Myocyte (in vitro differentiated cells): ENCODE measurements at regions not wholly inside any gene's neighbourhood (a gene's known extent, or its start where the extent isn't known, plus 50 kb on each side); places are given as distances from the start of the nearest gene placed in this dataset.
"Not testable (repeated sequence)": the region's sequence is repeated elsewhere in the genome, so short reads cannot be mapped to it uniquely, and the experiment has no call there.

Experiments used
- DNase-seq: peaks from one replicate; pipeline ENCODE4 v3.0.0-alpha.2; 2012; ENCODE audit warnings: low read depth

DNA sequence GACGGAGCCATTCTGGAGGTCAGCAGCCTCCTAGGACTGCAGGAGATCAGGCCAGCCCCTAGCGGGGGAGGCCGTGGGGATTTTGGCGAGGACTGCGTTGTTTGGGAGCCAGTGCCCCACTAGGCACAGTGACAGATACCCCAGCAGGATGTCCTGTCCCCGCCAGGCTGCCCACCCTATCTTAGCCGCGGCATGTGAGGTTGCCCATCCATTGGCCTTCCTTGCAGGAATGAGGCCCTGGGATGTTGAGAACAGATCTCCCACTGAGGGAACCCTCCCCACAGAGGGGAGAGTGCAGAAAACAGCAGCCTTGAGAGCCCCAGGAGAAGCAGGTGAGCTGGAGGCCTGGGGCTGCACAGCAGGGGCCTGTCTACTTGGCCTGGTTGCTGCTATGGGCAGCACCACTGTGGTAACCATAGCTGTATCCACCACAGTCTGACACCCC is 385.5 kb downstream of the TMEM121 start:
- not testable (repeated sequence) for DNase-seq

DNA sequence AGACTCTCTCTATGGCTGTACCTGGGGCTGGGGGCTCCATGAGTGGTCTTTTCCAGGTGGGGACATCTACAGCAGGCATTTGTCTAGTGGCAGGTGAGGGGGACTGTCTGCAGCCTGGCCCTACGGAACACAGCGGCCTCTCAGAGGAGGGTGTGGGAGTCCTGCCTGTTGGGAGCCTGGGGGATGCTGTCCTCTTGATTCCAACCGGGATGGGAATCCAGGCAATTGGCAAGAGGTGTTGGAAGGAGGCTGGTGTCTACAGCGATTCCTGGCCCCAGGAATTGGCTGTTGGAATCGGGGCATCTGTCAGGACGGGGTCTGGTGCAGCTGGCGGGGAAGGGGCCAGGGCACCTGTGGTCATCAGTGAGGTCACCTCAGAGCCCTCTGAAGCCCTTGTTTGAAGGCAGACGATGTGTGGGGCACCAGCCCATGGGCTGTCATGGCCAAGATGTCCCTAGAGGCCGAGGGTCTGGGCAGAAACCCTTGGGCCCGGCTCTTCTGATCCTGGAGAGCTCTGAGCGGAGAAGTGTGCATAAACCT is 386.3 kb downstream of the TMEM121 start:
- DNase-seq: no peak

DNA sequence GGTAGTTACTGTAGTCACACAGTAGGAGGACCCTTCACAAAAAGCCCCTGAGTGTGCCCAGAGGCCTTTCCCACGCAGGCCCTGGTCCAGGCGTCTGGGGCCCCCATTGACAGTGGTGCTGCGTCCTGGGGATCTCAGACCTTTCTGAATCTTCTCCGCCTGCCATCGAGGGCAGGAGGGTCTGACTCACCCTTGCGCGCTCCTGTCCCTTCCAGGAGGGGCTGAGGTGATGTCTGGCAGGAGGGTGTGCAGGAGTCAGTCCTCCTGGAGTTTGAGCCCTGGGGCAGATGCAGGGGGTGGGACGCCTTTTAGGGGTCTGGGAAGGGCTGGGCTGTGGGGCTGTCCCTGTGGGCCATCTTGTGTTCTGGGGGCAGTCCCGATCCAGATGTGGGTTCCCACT is 386.8 kb downstream of the TMEM121 start:
- DNase-seq: no peak

DNA sequence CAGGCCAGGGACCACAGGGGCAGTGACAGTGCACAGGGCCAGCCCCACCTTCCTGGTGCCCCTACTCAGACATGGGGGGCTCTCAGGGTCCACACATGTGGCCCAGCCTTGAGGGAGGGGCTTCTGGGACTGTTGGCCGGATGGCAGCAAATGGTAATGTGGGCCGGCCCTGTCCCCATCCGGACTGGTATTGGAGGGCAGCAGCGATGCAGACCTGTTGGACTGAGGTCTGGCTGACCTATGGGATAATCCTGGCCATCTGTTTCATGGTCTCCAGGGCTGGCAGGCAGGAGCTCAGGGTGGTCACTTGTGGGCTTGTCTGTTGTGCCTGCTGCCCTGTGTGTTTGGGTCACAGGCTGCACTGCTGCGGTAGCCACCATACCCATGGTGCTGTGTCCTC is 387.5 kb downstream of the TMEM121 start:
- DNase-seq: no peak

DNA sequence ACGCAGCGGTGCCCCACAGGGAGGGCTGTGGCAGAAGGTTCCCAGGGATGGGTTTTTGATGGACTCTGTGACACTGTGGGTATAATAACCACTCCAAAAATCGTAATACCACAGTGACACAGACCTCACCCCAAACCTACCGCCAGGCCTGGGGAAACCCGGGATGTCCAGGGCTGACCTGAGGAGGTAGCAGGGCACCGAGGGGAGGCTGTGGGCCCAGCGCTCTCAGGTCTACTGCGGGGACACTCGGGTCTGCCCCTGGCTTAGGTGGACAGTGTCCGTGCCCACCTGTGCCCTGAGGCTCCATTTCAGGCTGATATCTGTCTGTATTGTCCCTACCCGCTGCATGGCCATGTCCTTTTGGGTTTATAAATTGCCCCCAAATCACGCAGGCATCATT is 387.9 kb downstream of the TMEM121 start:
- DNase-seq: not testable (repeated sequence)

DNA sequence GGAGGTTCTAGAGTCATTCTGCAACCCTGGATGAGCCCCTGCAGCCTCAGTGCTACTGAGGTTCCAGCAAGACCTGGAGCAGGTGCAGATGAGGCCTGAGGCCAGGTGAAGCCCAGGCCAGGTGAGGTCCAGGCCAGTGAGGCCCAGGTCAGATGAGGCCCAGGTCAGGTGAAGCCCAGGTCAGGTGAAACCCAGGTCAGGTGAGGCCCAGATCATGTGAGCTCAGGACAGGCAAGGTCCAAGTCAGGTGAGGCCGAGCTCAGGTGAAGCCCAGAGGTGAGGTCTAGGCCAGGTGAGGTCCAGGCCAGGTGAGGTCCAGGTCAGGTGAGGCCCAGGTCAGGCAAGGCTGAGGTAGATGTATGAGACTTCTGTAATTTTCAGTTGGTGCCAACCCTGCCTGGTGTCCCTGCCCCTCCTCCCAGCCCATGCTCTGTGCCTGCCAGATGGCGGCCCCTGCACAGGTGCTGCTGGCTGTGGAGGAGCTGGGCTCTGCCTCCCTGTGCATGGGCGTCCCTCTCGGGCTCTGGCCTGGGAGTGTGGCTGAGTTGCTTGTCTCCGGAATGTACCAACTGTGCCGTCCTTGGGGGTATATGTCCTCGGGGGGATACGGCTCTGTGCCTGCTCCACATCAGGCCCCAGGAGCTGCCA is 388.5 kb downstream of the TMEM121 start:
- DNase-seq: no peak

DNA sequence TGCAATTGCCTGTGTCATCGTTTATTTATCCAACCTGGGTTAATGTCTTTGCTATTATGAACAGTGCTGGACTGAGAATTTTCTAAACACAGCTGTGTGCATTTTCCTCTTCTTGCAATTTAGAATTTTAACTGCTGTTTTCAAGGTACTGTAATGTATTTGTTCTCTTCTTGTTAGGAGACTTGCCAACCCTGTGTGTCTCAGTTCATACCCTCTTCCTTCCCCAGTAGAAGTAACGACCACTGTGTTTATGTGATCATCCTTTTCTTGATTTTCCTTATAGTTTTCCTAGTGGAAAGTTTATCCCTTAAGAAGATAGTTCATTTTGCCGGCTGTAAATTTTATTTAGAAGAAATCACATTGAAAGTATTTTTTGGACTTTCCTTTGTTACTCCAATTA is 389.2 kb downstream of the TMEM121 start:
- not testable (repeated sequence) for DNase-seq

DNA sequence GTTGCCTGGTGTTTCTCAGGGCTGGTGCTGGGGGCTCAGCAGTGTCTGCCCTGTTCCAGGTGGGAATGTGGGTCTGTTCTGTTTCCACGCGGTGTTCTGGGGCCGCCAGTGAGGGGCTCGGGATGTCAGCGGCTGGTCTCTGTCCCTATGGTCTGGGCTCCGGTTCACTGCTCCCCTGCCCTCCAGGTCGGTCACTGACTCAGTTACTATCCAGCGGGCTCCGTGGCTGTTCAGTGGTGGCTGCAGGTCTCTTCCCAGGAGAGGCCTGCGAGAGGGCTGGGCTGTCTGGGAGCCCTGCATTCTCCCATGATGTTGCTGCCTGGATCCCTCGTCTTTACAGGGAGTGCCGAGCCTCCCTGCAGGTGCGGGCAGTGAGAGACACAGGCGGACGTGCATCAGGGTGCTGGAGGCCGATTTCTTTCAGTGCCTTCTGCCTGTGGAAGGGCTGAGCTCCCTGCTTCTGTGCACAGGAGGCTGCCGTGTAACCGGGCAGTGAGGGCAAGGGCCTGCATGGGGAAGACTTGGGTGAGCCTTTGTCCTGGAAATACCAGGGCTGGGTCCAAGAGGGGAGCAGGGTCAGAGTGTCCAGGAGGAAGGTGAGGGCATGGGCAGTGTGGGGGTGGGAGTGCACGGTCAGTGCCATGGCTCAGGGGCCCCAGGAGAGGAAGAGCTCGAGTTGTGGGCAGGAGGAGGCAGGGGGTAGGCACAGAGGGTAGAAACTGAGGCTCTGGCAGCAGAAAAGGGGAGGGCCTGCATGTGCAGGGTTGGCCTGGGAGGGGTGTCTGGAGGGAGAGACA is 391.0 kb downstream of the TMEM121 start:
- DNase-seq: not testable (repeated sequence)

DNA sequence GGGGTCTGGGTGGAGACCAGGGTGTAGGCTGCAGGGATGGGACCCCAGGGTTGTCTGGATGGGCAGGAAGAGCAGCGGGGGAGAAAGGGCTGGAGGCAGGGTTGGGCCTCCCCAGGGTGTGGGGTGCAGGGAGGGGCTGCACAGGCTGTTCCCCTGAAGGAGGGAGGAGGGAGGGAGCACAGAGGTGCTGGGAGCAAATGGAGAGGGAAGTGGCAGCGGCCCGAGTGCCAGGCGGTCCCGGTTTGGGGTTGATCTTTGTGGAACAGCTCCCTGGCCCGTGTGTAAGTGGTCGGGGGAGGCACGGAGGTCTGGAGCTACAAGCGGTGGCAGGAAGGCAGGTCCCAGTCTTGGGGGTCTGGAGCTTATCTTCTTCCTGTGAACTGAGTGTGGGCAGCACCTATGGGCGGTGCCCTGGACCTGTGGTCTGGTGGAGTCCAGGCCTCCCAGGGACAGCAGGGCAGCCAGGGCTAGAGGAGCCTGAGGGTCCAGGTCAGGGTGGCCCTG is 391.6 kb downstream of the TMEM121 start:
- DNase-seq: no peak

DNA sequence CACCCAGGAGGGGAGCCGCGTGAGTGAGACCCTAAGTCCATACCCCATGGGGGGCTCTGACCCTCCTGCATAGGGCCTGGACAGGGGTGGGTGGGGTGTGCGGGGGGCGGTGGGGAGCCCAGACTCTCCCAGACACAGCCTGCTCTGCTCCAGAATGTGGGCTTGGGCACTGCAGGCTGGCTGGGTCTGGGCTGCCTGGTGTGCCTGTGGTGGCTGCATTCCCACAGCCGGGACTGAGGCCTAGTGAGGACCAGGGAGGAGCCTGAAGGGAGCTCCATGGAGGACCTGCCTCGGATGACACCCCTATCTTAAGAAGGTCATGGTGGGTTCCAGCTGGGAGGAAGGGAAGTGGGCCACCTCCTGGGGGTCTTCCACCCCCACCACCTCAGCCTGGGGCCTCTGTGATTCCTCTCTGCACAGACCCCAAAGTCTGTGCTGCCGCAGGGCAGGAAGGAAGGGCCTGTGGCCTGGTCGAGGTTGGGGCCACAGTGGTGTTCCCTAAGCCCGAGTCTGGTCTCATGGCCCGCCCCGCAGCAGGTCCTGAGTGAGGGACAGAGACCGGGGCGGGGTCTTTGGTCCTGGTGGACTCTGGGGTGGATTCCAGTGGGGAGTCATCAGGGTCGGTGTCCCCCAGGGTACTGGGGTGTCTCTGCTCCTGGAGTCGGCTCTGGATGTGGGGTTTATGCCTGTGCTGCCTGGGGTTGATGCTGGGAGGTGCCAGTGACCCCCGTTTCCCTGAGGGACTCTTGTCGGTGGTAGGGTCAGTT is 392.3 kb downstream of the TMEM121 start:
- no peak for DNase-seq

DNA sequence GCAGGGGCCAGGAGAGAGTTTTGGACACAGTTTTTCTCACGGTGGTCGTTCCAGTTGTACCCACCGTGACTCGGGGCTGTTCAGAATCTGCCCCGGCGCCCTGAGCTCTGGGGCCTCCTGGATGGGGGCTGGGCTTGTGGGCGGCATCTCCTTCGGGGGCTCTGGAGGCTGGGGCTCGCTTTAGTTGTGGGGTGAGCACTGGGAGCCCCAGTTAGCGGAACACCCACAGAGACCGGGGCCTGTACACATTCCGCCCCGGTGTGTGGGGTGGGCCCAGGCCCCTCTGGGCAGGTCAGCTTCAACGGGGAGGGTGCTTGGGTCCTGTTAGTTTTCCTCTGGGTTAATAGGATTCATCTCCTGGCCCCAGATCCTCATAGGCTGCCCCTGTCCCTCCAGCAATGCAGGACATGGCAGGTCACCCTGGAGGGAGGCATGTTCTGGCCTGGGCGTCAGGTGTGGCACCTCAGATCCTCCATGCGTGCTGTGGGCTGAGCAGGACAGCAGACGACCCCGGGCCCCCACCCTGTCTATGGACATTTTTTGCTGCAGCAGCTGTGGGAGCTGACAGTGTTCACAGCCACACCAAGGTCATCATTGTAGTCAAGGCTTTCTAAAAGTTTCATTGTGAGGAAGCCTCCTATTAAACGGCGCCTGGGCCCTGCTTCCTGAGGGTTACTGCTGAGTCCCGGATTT is 393.2 kb downstream of the TMEM121 start:
- no peak for DNase-seq

DNA sequence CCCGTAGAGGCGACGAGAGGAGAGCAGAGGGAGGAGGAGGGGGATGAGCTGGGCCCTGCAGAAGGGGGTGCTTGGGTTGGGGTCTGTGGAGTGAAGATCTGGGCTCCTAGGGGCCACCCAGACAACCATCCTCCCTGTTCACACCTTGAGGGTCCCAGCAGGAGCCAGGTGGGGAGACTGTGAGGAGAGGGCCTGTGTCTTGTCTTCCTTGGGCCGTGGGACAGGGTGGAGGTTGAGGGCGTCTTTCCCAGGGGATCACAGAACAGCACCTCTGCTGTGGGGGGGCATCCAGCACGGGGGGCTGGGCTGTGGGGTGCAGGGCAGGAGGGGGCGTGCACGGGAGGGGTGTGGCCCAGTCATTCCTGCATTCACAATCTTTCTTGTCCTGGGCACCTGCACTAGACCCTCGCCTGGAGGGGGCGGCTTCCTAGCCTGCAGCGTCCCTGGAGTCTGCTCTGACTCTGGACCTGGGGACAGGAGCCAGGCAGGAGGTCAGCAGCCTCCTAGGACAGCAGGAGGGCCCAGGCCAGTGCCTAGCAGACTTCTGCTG is 393.8 kb downstream of the TMEM121 start:
- not testable (repeated sequence) for DNase-seq

DNA sequence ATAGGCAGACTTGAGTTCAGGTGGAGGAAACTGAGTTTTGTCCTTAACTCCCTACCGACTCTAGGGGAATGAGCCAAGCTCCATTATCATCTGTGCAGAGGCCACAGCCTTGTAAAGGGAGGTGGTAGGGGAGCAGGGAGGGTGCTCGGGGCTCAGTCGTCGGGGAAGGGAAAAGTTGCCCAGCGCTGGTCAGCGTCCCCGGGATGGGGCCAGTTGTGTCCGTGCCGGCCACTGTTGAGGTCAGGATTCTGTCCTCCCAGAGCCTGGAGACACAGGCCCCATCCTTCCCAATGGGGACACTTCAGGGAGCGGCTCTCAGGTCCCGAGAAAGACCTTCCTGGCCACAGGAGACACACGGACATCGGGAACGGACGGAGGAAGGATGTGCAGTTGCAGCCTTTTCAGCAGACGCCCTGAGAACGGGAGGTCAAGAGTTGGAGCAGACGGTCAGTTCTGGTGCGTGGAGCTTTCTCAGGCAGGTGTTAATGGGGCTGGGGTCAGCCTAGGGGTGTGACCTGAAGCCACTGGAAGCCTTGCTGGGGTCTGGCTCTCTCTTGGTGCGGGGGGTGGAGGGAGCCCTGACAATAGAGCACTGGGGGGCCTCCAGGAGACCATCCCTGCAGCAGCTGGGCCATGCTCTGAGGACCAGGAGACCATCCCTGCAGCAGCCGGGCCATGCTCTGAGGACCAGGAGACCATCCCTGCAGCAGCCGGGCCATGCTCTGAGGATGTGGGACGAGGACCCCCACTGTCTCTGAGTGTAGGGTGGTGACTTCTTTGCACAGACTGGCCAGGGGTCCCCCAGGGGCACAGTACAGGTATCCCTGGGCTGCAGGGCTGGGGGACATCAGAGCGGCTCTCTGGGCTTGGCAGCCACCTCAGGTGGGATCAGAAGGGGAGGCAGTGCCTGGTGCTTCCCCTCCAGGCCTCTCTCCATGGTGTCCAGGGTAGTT is 394.7 kb downstream of the TMEM121 start:
- not testable (repeated sequence) for DNase-seq

DNA sequence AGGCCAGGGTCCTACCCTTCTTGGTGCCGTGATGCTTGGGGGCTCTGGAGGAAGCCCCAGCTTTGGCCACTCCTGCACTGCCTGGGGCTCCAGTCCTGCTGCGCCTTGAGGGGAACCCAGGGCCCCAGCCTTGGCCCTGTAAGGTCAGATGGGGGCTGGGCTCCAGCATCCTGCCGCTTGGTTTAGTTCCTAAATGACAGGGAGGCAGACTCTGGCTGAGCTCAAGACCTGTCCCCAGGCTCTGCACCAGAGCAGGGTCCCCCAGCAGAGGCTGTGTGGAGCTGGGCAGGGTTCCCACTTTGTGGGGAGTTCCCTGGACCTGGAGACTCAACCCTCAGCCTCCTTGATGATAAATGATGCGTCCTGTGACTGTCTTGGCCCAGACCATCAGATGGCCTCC is 395.4 kb downstream of the TMEM121 start:
- not testable (repeated sequence) for DNase-seq

DNA sequence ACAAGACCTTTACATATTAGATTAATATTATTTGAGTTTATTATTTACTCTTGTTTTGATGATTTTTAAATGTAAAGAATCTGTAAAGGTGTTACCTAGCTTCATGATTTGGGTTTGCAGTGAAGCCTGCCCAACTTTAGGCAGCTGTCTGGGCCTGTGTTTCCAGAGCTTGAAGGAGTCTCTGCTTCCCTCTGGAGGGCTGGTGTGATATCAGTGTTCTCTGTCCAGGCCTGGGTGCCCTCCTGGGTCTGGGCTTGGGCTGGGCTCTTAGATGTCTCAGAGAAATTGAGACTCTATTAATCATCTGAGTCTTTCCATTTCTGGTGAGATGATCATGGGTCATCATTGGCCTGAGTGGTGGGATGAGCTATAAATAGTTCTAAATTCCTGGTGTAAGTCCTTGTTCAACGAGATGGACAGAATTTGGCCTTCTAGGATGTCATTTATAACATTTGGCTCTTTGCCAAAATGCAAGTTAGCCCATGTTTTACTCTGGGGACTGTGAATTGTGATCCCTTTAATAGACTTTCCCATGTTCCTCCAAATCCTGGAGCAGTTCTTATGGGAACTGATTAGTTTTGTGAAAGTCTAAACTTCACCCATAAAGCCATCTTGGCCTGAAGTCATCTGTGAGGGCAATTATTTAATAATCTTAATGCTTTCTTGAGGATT is 397.3 kb downstream of the TMEM121 start:
- DNase-seq: not testable (repeated sequence)

DNA sequence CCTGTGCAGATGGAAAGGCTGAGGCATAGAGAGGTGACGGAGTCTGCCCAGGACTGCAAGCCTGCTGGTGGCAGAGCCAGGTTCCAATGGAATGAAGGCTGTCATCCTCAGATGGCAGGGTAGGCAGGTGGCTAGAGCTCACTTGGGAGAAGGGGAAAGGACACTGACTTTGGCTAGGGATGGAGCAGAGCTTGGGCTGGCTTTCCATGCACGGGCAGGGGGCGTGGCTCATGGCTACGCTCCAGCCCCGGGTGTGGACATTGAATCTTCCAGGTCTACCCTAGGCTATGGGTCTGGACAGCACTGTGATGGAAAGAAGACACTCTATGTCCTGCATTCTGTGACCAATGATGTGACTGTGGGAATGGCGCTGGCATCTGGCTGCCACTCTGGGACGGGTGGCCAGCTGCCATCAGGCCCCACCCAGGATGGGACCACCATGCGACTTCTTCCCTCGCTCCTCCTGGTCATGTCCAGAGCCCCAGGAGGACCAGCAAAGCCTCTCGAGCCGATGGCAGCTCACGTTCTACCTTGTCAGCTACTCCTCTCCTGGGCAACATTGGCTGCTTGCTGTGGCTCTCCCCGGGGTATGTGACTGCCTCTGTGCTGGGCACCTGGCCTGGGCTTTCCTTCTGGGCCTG is 398.7 kb downstream of the TMEM121 start:
- no peak for DNase-seq

DNA sequence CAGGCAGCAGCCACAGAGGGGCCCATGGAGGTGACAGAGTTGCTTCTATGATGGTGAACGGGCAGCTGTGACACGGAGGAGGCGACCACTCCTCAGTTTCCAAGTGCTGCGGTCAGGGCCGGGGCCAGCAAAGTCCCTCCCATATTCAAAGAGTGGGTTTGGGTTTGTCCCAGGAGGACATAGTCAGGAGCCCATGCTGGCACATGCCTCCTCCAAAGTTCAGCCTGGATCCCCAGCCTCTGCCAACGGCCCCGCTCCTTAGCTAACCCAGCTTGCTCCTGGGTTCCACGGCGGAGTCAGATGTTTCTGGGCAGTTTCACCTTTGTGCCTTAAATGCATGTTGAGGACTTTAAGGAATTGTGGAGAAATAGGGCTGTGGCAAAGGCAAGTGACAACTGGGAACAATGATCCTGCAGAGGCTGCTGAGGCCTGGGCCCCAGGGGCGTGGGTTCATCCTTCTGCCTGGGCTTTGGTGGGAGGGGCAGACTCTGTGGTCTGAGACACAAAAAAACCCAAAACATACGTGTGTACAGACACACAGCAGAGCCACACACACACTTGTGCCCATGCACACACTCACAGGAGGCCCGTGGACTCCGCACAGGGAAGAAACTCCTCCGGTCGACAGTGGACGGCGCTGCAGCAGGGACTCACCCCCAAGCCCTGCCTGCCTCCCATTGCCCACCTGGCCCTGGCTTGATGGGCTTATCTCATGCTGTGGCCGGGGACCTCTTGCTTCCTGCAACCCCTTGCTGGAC is 399.4 kb downstream of the TMEM121 start:
- no peak for DNase-seq
